CD4-positive, alpha-beta T cell treated with Interleukin-17A for 1 hour (primary cell): ENCODE measurements at regions not wholly inside any gene's neighbourhood (a gene's known extent, or its start where the extent isn't known, plus 50 kb on each side); places are given as distances from the start of the nearest gene placed in this dataset.
"Not testable (repeated sequence)": the region's sequence is repeated elsewhere in the genome, so short reads cannot be mapped to it uniquely, and the experiment has no call there.

Source experiments
- DNase-seq: peaks from one replicate; pipeline ENCODE4 v3.0.0-alpha.2; 2020

- no peak for DNase-seq
Observed at GRCh38 chr19:27745978-27746542, 1466.9 kb downstream of the UQCRFS1 start.

- DNase-seq: no peak
Observed at GRCh38 chr19:27744926-27745768, 1467.8 kb downstream of the UQCRFS1 start.

- DNase-seq: no peak
Observed at GRCh38 chr19:27742041-27742440, 1470.9 kb downstream of the UQCRFS1 start.

DNA sequence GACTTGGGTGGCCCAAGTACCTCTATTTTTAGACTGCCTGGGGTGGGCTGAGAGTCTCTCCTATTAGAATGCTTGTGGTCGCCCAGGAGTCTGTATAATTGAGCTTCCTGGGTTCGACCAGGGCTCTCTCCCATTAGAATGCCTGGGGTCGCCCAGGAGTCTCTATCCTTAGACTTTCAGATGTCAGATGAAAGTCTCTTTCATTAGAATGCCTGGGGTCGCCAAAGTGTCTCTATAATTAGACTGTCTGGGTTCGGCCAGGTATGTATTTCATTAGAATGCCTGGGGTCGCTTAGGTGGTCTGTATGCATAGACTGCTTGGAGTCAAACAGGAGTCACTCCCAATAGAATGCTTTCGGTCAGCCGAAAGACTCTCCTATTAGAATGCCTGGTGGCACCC, 1471.7 kb downstream of the UQCRFS1 start:
- no peak for DNase-seq

GRCh38 chr19:27740396-27740795, 1472.6 kb downstream of the UQCRFS1 start:
- DNase-seq: no peak

DNA sequence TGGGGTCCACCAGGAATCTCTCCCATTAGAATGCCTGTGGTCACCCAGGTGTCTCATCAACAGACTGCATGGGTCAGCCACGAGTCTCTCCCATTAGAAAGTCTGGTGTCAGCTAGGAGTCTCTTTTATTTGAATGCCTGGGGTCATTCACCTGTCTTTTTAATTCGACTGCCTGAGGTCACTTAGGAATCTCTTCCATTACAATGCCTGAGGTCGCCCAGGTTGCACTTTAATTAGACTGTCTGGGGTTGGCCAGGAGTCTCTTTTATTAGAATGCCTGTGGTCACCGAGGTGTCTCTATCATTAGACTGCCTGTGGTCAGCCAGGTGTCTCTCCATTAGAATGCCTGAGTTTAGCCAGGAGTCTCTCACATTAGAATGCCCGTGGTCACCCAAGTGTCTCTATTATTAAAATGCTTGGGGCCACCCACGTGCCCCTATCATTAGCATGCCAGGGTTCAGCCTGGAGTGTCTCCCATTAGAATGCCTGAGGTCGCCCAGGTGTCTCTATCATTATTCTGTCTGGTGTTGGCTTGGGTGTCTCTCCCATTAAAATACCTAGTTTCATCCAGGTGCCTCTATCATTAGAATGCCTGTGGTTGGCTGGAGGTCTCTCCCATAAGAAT, 1474.3 kb downstream of the UQCRFS1 start:
- DNase-seq: no peak

DNA sequence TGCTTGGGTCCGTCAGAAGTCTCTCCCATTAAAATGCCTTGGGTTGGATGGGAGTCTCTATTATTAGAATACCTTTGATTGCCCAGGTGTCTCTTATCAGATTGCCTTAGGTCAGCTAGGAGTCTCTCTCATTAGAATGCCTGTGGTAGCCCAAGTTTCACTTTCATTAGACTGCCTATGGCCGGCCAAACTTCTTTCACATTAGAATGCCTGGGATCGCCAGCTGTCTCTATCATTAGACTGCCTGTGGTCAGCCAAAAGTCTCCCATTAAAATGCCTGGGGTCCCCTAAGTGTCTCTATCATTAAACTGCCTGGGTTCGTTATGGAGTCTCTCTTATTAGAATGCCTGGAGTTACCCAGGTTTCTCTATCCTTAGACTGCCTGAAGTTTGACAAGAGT, 1476.7 kb downstream of the UQCRFS1 start:
- no peak for DNase-seq

GRCh38 chr19:27735314-27735713, 1477.6 kb downstream of the UQCRFS1 start:
- no peak for DNase-seq

DNA sequence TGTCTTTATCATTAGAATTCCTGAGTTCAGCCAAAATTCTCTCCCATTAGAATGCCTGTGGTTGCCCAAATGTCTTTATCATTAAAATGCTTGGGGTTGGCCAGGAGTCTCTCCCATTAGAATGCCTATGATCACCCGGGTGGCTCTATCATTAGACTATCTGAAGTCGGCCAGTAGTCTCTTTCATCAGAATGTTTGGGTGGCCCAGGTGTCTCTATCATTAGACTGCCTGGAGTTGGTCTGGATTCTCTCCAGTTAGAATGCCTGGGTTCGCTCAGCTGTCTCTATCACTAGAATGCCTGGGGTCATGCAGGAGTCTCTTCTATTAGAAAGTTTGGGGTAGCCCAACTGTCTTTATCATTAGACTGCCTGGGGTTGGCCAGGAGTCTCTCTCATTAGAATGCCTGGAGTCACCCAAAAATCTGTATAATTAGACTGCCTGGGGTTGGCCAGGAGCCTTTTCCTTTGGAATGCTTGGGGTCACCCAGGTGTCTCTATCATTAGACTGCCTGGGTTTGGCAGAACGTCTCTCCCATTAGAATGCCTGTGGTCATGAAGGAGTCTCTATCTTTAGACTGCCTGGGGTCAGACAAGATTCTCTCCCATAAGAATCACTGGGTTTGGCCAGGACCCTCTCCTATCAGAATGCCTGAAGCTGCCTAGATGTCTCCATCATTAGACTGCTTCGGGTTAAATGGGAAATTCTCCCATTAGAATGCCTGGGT, 1478.3 kb downstream of the UQCRFS1 start:
- no peak for DNase-seq

DNA sequence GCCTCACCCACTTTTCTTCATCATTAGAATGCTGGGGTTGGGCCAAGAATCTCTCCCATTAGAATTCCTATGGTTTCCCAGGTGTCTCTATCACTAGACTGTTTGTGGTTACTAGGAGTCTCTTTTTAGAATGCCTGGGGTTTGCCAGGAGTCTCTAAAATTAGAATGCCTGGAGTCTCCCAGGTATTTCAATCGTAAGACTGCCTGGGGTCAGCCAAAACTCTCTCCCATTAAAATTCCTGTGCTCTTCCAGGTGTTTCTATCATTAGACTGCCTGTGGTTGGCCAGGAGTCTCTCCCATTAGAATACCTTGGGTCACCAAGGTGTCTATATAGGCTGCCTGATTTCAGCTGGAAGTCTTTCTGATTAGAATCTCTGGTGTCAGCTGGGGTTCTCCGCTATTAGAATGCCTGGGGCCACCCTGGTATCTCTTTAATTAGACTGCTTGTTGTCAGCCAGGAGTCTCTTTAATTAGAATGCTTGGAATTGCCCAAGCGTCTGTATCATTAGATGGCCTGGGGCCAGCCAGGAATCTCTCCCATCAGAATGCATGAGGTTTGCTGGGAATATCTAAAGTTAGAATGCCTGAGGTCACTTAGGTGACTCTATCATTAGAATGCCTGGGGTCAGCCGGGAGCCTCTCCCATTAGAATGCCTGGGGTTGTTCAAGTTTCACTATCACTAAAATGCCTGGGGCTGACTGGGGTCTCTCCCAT, 1479.2 kb downstream of the UQCRFS1 start:
- no peak for DNase-seq

GRCh38 chr19:27729332-27729731, 1483.6 kb downstream of the UQCRFS1 start:
- no peak for DNase-seq

- DNase-seq: no peak
Observed at GRCh38 chr19:27722625-27723024, 1490.3 kb downstream of the UQCRFS1 start.

- DNase-seq: no peak
Observed at GRCh38 chr19:27720155-27720554, 1492.8 kb downstream of the UQCRFS1 start.

GRCh38 chr19:27719034-27719433, 1493.9 kb downstream of the UQCRFS1 start:
- no peak for DNase-seq

- no peak for DNase-seq
Observed at GRCh38 chr19:27718234-27718633, 1494.7 kb downstream of the UQCRFS1 start.

GRCh38 chr19:27717825-27718224, 1495.1 kb downstream of the UQCRFS1 start:
- no peak for DNase-seq

GRCh38 chr19:27716922-27717321, 1496.0 kb downstream of the UQCRFS1 start:
- no peak for DNase-seq

DNA sequence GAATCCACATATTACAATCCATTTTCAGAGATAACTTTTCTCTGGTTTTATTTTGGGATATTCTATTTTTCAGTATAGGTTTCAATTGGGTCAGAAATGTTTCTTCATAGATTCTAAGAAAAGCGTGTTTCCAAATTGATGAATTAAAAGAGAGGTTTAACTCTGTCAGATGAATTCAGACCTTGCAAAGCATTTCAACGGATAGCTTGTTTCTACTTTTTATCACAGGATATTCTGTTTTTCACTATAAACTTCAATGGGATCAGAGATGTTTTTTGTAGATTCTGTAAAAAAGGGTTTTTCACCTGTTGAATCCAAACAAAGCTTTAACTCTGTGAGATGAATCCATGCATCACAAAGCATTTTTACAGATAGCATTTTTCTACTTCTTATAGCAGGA, 1498.1 kb downstream of the UQCRFS1 start:
- no peak for DNase-seq

- no peak for DNase-seq
Observed at GRCh38 chr19:27709496-27709895, 1503.5 kb downstream of the UQCRFS1 start.

GRCh38 chr19:27708986-27709385, 1504.0 kb downstream of the UQCRFS1 start:
- not testable (repeated sequence) for DNase-seq

DNA sequence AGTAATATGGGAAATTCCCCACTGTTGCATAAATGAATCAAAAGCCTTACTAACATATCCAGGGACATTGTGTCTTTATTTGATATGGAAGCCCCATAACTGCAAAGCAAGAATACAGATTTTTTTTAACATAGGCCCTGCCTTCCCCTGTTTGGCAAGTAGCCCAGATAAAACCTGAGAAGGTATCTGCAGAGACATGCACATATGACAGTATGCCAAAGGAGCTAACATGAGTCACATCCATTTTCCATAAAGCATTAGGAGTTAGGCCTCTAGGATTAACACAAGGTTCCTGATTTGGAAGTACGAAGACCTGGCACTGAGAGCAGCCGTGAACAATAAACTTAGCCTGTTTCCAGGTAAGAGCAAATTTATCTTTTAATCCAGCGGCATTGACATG, 1505.9 kb downstream of the UQCRFS1 start:
- not testable (repeated sequence) for DNase-seq

DNA sequence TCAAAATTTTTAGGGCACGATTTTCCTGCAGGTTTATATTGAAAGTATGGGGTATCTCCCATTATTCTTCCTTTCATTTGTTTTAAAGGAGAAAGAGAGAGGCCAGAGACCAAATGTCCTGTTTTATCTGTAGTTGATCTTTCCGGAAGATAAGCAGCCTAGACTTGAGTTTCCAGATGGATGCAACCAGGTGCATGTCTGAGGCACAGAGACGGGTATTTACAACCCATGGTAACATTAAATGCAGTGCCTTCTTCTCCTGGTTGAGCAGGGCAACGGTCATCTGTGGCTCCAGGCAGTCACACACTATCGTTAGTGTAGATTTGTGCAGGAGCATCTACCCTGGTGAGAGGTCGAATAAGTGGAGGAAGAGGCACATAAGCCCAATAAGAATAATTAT, 1507.1 kb downstream of the UQCRFS1 start:
- DNase-seq: no peak
